GM21528 (cell line): ENCODE measurements at regions not wholly inside any gene's neighbourhood (a gene's known extent, or its start where the extent isn't known, plus 50 kb on each side); places are given as distances from the start of the nearest gene placed in this dataset.

Source experiments
- ATAC-seq: cut with Tn5 transposase; IDR thresholded peaks from one replicate; pipeline ENCODE4 v1.9.1; 2021; ENCODE audit warnings: mild to moderate bottlenecking, moderate library complexity; ENCODE audit not compliant: unreplicated experiment, low FRiP score

- ATAC-seq: no peak
Observed at GRCh38 chr1:162970021-162970420, 99.1 kb upstream of the RGS4 start.

DNA sequence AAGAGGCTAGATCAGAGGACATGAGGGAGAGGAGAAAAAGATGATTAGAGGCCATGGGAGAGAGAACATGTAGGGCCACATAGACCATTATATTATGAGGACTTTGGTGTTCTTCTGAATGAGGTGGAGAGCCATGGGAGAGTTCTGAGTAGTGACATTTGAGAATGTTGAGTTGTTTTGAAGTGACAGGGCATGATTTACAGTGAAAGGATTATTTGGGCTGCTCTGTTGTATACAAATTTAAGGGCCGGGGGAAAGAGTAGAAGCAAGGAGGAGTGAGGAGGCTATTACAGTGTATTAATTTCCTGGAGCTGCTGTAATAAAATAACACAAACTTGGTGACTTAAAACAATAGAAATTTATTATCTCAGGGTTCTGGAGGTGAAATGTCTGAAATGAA, 102.5 kb upstream of the RGS4 start:
- no peak for ATAC-seq

- no peak for ATAC-seq
Observed at GRCh38 chr1:162964901-162965300, 103.9 kb upstream of the CCDC190 start.

- ATAC-seq: no peak
Observed at GRCh38 chr1:162956922-162957321, 95.9 kb upstream of the CCDC190 start.

- no peak for ATAC-seq
Observed at GRCh38 chr1:162954824-162955223, 93.8 kb upstream of the CCDC190 start.

DNA sequence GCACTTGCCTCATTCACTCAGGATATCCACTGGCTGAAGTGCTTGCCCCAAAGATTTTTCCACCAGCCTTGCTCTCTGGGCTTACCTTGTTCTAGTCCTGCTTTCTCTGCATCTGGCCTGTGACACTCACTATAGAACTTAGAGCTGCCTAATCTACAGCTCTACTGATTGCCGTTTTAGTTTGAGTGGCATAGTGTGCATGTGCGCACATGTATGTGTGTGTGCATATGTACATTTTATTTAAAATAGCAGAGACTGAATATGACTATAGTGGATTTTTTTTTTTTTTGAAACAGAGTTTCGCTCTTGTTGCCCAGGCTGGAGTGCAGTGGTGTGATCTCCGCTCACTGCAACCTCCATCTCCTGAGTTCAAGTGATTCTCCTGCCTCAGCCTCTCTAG, 92.0 kb upstream of the CCDC190 start:
- no peak for ATAC-seq

GRCh38 chr1:162951553-162952315, 90.8 kb upstream of the CCDC190 start:
- peak; percentile 93 for ATAC-seq

DNA sequence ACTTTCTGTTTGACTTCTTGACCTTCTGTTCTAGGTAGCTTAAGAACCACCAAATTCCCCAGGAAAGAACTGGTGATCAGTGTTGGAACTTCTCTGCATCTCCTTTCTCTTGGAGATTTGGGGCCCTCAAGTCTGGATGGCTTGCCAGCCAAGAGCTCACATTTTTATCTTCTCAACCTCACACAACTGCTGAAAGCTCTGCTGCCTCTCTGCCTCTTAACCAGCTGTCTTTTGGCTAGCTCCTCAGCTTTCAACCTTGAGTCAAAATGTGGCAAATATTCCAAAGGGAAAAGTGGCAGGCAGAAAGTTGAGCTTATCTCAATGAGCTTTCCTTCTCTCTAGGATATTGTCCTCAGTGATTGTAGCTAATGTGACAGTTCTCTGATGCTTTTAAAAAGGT, 89.2 kb upstream of the CCDC190 start:
- no peak for ATAC-seq

GRCh38 chr1:162946701-162947100, 85.7 kb upstream of the CCDC190 start:
- no peak for ATAC-seq

GRCh38 chr1:162944974-162945674, 84.1 kb upstream of the CCDC190 start:
- no peak for ATAC-seq

DNA sequence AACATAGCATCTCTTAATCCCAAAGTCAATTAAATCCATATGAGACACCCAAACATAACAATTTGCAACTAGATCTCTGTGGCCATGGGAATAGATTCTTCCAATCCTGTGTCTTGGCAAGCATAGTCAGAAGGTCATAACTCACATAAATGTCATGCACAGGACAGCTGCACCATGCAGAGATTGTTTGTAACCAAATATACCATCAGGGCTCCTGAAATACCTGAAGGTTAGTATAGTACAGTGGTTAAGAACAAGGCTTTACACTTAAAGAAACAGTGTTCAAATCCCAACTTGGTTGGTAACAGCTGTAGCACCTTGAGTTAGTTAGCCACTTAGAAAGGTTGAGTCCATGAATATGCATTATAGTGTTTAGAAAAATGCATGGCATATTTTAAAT, 82.6 kb upstream of the CCDC190 start:
- ATAC-seq: no peak

- ATAC-seq: no peak
Observed at GRCh38 chr1:162942916-162943559, 82.1 kb upstream of the CCDC190 start.

DNA sequence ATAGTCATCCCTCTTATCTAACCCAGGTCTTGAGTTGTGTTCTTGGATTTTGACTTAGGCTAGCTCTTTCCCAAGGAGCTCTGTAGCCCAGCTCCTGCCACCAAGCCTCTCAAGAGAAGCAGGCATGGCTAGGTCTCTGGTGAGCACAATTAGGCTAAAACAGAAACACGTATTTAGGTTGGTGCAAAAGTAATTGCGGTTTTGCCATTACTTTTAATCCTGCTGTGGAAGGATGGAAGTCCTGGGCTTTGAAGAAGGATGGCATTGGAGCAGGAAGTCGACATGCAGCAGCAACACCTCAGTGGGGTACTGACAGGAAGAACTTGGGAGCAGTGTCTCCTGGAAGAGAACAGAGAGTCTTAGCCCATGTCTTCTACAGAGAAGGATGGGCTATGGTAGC, 80.0 kb upstream of the CCDC190 start:
- ATAC-seq: no peak

GRCh38 chr1:162939035-162939434, 78.1 kb upstream of the CCDC190 start:
- ATAC-seq: no peak

DNA sequence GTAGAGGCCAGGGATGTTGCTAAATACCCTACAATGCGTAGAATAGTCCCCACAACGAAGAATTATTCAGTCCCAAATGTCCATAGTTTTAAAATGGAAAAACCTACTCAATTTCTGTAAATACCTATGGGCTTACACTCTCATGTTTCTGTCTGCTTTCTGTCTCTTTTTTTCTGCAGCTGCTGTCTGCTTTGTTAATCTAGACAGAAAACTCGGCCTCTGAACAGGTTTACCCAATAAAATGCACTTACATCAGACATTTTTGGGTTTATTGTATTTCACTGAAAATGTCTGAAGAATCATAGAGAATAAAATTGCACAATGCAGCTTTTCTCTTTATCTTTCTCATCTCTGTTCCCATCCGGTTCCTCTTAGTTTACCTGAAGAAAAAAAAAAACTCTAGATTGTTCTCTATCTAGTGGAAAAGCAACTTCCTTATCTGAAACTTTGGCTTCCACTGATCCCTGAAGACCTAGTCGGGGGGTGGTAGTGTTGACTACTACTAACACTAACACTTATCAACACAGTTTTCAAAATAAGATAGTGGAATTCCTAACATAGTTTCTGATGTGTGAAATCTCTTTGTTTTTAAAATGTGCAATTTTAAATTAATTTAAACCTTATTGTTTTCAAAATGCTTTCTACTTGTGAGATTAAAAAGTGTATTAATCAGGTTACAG, 76.9 kb upstream of the CCDC190 start:
- ATAC-seq: no peak

GRCh38 chr1:162930976-162931560, 70.1 kb upstream of the CCDC190 start:
- ATAC-seq: no peak

DNA sequence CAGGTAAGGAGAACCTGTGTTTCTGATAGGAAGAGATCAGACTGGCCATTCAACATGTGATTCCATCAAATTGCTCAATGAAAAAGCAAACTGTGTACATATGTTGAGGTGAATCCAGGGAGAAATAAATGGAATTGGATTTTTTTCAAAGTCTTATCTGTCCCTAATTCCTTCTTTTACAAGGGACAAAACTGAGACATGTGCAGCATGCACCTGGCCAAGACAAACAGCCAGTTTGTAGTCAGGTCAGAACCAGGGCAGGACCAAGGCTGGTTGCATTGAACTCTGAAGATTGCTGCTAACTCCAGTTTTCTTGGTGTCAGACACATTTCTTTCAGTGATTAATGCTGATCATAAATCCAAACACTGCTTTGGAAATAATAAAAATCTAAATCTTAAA, 69.6 kb upstream of the CCDC190 start:
- ATAC-seq: no peak

- no peak for ATAC-seq
Observed at GRCh38 chr1:162929177-162929576, 68.2 kb upstream of the CCDC190 start.

DNA sequence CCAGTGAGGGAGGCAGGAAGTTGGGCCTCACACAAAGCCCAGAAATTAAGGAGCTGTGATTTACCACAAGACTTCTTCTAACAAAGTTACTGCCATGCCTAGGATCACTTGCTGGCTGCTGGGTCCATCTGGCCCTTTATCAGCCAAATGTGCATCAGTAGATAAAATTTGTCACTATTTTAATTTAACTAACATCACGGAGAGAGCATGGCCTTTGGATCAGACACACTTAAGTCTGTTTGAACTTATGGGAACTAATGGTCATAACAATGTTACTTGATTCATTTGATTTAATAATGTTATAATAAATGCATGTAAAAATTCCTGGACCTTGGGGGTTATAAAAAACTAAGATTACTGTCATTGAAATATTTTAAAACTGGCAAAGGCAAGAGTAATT, 67.2 kb upstream of the CCDC190 start:
- no peak for ATAC-seq

- ATAC-seq: no peak
Observed at GRCh38 chr1:162927421-162927820, 66.4 kb upstream of the CCDC190 start.

DNA sequence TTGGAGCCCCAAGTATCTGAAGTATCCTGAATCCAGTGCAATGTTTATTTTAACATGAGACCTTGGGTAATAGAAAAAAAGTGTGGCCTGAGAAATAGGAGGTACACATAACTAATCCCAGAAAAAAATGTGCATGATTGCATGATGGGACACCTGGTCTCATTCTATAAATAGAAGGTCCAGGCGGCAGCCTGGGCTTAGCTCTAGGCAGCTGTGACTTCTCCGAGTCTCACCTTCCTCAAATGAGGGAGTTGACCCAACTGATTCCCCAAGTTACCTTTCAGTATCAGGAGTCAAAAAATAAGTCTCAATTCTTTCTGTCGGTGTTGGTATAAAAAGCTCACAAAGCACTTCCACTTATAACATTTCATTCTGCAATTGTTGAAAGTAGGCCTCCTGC, 65.9 kb upstream of the CCDC190 start:
- ATAC-seq: no peak
